H1 (cell line): ENCODE measurements at regions not wholly inside any gene's neighbourhood (a gene's known extent, or its start where the extent isn't known, plus 50 kb on each side); places are given as distances from the start of the nearest gene placed in this dataset.

Experiments
- CTCF ChIA-PET: fragments of 300-600 bp; sonication (Branson Sonifier 250); formaldehyde crosslinking; loops from one replicate; lab custom pipeline; 2021; ENCODE audit not compliant: partially characterized antibody; lab: Charles Lee
- POLR2A ChIA-PET: fragments of 300-600 bp; sonication (Branson Sonifier 250); formaldehyde crosslinking; loops from one replicate; lab custom pipeline; 2021; ENCODE audit warnings: inconsistent platforms; ENCODE audit not compliant: partially characterized antibody; lab: Charles Lee
- DNase-seq, 2 experiments: peaks; one replicate each; pipeline versions ENCODE4 v3.0.0 to v3.0.0-alpha.2; 2010 to 2022; ENCODE audit warnings: low spot score in 2 of 2, low read depth in 1 of 2, mixed read lengths in 1 of 2
- FAIRE-seq: peaks from 2 replicates; lab custom pipeline; 2011; peaks lifted over from hg19 to GRCh38; lab: Jason Lieb, UNC
- H2AFZ ChIP-seq: 2 replicates; pipeline ENCODE4 v1.8.1; 2012; ENCODE audit warnings: low read length, inconsistent platforms
- H2AK5ac ChIP-seq: 2 replicates; pipeline ENCODE4 v1.6.1; 2013; ENCODE audit warnings: low read depth, low read length
- H2BK120ac ChIP-seq: replicated peaks from 2 replicates; pipeline ENCODE3; 2013; ENCODE audit warnings: low read depth, low read length, inconsistent platforms
- H2BK12ac ChIP-seq: 2 replicates; pipeline ENCODE4 v1.6.1; 2013; ENCODE audit warnings: low read depth, low read length
- H2BK15ac ChIP-seq: 2 replicates; pipeline ENCODE4 v1.6.1; 2013; ENCODE audit warnings: low read length
- H2BK20ac ChIP-seq: 2 replicates; pipeline ENCODE4 v1.6.1; 2013; ENCODE audit warnings: low read length
- H2BK5ac ChIP-seq: 2 replicates; pipeline ENCODE4 v1.6.1; 2013; ENCODE audit warnings: low read depth, low read length
- H3K14ac ChIP-seq: 2 replicates; pipeline ENCODE4 v1.6.1; 2013; ENCODE audit warnings: inconsistent platforms; ENCODE audit not compliant: insufficient read length
- H3K18ac ChIP-seq: 2 replicates; pipeline ENCODE4 v1.6.1; 2013; ENCODE audit warnings: low read length; ENCODE audit errors: extremely low read depth
- H3K23ac ChIP-seq: 2 replicates; pipeline ENCODE4 v1.6.1; 2013; ENCODE audit warnings: inconsistent platforms; ENCODE audit not compliant: insufficient read length
- H3K23me2 ChIP-seq: 2 replicates; pipeline ENCODE4 v1.6.1; 2013; ENCODE audit warnings: low read depth, low read length
- H3K27ac ChIP-seq: 2 replicates; pipeline ENCODE4 v1.6.1; 2011; ENCODE audit warnings: low read depth, low read length, inconsistent platforms
- H3K27me3 ChIP-seq, 4 experiments: replicated peaks in 1 of 4; 1 replicate in 1 of 4; 2 replicates in 3 of 4; pipeline versions ENCODE4 v1.6.1 to v1.8.1; 2011 to 2013; ENCODE audit warnings: low read length in 3 of 4, mild to moderate bottlenecking in 3 of 4, inconsistent platforms in 2 of 4, mixed read lengths in 2 of 4, moderate library complexity in 1 of 4; ENCODE audit not compliant: control insufficient read depth in 3 of 4, insufficient read depth in 3 of 4; ENCODE audit errors: extremely low read depth in 1 of 4
- H3K36me3 ChIP-seq, 4 experiments: 2 replicates each; pipeline versions ENCODE4 v1.6.1 to v1.8.1; 2011 to 2013; ENCODE audit warnings: mild to moderate bottlenecking in 4 of 4, low read length in 3 of 4, moderate library complexity in 2 of 4, control low read depth in 1 of 4, inconsistent platforms in 1 of 4; ENCODE audit not compliant: insufficient read depth in 4 of 4, control insufficient read depth in 2 of 4
- H3K4ac ChIP-seq: replicated peaks from 2 replicates; pipeline ENCODE3; 2013; ENCODE audit warnings: low read length, low read depth, mixed read lengths, inconsistent platforms; ENCODE audit not compliant: insufficient read length
- H3K4me1 ChIP-seq, 4 experiments: replicated peaks in 1 of 4; 1 replicate in 1 of 4; 2 replicates in 3 of 4; pipeline versions ENCODE4 v1.6.1 to v1.8.1; 2011 to 2013; ENCODE audit warnings: low read length in 3 of 4, inconsistent platforms in 2 of 4, mixed read lengths in 1 of 4; ENCODE audit not compliant: insufficient read depth in 4 of 4, control insufficient read depth in 3 of 4
- H3K4me2 ChIP-seq, 2 experiments: 2 replicates each; pipeline versions ENCODE4 v1.6.1 to v1.8.1; 2011 to 2013; ENCODE audit warnings: low read depth in 2 of 2, low read length in 2 of 2, control low read depth in 1 of 2, inconsistent platforms in 1 of 2, mild to moderate bottlenecking in 1 of 2; ENCODE audit not compliant: insufficient read depth in 1 of 2
- H3K4me3 ChIP-seq, 4 experiments: fragments of 200-600, 300-600 bp in 1 of 4; sonication (generic), shearing (Covaris generic), sonication (Bioruptor Twin) in 1 of 4; 2 replicates each; pipeline versions ENCODE4 v1.5.1 to v1.8.1; 2011 to 2016; ENCODE audit warnings: low read length in 4 of 4, low read depth in 3 of 4, control low read depth in 2 of 4, inconsistent platforms in 2 of 4, mild to moderate bottlenecking in 2 of 4, mixed read lengths in 1 of 4, moderate library complexity in 1 of 4; ENCODE audit not compliant: insufficient read depth in 2 of 4; ENCODE audit errors: extremely low read depth in 1 of 4
- H3K56ac ChIP-seq: replicated peaks from 2 replicates; pipeline ENCODE3; 2013; ENCODE audit warnings: low read depth, mild to moderate bottlenecking, mixed read lengths, low read length, inconsistent platforms; ENCODE audit not compliant: insufficient read length
- H3K79me1 ChIP-seq: 2 replicates; pipeline ENCODE4 v1.6.1; 2013; ENCODE audit warnings: low read depth, low read length, control low read depth
- H3K79me2 ChIP-seq, 2 experiments: 2 replicates each; pipeline versions ENCODE4 v1.6.1 to v1.8.1; 2012 to 2013; ENCODE audit warnings: low read length in 2 of 2, mild to moderate bottlenecking in 2 of 2, inconsistent platforms in 1 of 2; ENCODE audit not compliant: insufficient read depth in 2 of 2, control insufficient read depth in 1 of 2
- H3K9ac ChIP-seq, 4 experiments: replicated peaks in 1 of 4; 1 replicate in 1 of 4; 2 replicates in 3 of 4; pipeline versions ENCODE4 v1.6.1 to v1.8.1; 2011 to 2013; ENCODE audit warnings: low read depth in 3 of 4, low read length in 3 of 4, control low read depth in 2 of 4, mild to moderate bottlenecking in 2 of 4, moderate library complexity in 2 of 4, inconsistent platforms in 1 of 4; ENCODE audit errors: extremely low read depth in 1 of 4
- H3K9me3 ChIP-seq, 2 experiments: 2 replicates each; pipeline versions ENCODE4 v1.6.1 to v1.8.1; 2012 to 2013; ENCODE audit warnings: mild to moderate bottlenecking in 2 of 2, moderate library complexity in 2 of 2, control low read depth in 1 of 2, inconsistent platforms in 1 of 2, low read depth in 1 of 2, low read length in 1 of 2, mixed read lengths in 1 of 2; ENCODE audit not compliant: insufficient read depth in 2 of 2
- H4K20me1 ChIP-seq, 2 experiments: replicated peaks in 1 of 2; 2 replicates each; pipeline versions ENCODE3 to v1.8.1; 2011 to 2013; ENCODE audit warnings: inconsistent platforms in 2 of 2, low read length in 2 of 2, mild to moderate bottlenecking in 1 of 2; ENCODE audit not compliant: insufficient read depth in 2 of 2, control insufficient read depth in 1 of 2
- H4K5ac ChIP-seq: 2 replicates; pipeline ENCODE4 v1.6.1; 2013; ENCODE audit warnings: low read length, low read depth, mixed read lengths, inconsistent platforms; ENCODE audit not compliant: insufficient read length
- H4K8ac ChIP-seq: 2 replicates; pipeline ENCODE4 v1.8.0; 2013; ENCODE audit warnings: mild to moderate bottlenecking, moderate library complexity, low read length, inconsistent platforms; ENCODE audit not compliant: insufficient read depth; ENCODE audit errors: extremely low read depth
- H4K91ac ChIP-seq: replicated peaks from 2 replicates; pipeline ENCODE3; 2013; ENCODE audit warnings: low read length, mixed read lengths, inconsistent platforms; ENCODE audit not compliant: insufficient read length
- CBX5 ChIP-seq: fragments of 300-800, 300-1000 bp; sonication (generic); IDR thresholded peaks from 2 replicates; pipeline ENCODE4 v1.7.1; 2016; ENCODE audit warnings: antibody characterized with exemption, low read length, low read depth
- CTCF ChIP-seq, 3 experiments: IDR thresholded peaks; 1 replicate in 2 of 3; 2 replicates in 1 of 3; pipeline versions ENCODE4 v1.5.1 to v1.6.1; 2011; ENCODE audit warnings: low read length in 3 of 3, mild to moderate bottlenecking in 3 of 3, inconsistent platforms in 2 of 3, low read depth in 1 of 3, moderate library complexity in 1 of 3; ENCODE audit not compliant: insufficient read depth in 1 of 3; ENCODE audit errors: control extremely low read depth in 1 of 3
- RAD21 ChIP-seq, 2 experiments: IDR thresholded peaks in 1 of 2; conservative IDR thresholded peaks in 1 of 2; 2 replicates each; pipeline ENCODE4 v1.6.1; 2011; ENCODE audit warnings: low read depth in 2 of 2, low read length in 2 of 2, improper control_type of control experiment in 1 of 2, inconsistent platforms in 1 of 2, mild to moderate bottlenecking in 1 of 2, moderate library complexity in 1 of 2
- WGBS, 2 experiments: shearing (Covaris generic) in 1 of 2; methylation state at CpG; one replicate each; pipeline versions ENCODE4 v1.1.6 to v1.1.7; 2013 to 2015; ENCODE audit warnings: low lambda C conversion rate in 2 of 2, mixed read lengths in 2 of 2, inconsistent platforms in 1 of 2, low coverage in 1 of 2, missing lambda C conversion rate in 1 of 2; ENCODE audit not compliant: insufficient replicate concordance in 2 of 2, insufficient coverage in 1 of 2, insufficient read length in 1 of 2; ENCODE audit errors: extremely low coverage in 1 of 2, missing lambda C conversion rate in 1 of 2; 5-methylcytosine and 5-hydroxymethylcytosine counted together

DNA sequence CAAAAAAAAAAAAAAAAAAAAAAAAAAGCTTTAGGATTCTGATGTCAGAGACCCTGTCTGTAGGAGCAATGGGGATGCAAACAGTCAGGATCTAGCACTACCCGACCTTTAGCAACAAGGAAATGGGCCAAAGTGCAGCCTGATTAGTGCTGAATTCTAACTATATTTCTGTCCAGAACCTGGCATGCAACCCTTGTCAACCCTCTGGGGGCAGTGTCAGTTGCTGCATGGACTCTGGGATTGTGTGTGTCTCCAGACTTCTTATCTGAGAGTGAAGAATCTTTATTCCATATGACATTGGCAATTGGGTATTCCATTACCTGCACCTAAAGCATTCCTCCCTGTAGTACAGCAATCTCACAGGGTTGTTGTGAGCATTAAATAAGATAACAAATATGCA, 120.3 kb upstream of the CRHR1 start:
- Histone ChIP-seq H4K91ac (no peak overlapping the region), H4K5ac (no peak overlapping the region), H2BK5ac (no peak overlapping the region), H3K27me3 (peaks cover 0 to 2% (median 0%) of the 10 kb centered on the region in 4 experiments; a peak in 4 of 7 replicates), H3K56ac (no peak overlapping the region), H3K4me2 (no peak overlapping the region), H4K20me1 (no peaks in the 10 kb centered on the region), H3K36me3 (no peaks in the 10 kb centered on the region), H3K14ac (no peak overlapping the region), H2AFZ (no peak overlapping the region), H3K4me1 (no peaks in the 10 kb centered on the region), H3K18ac (no peak overlapping the region), H2AK5ac (no peak overlapping the region), H2BK12ac (no peak overlapping the region), H3K79me1 (no peaks in the 10 kb centered on the region), H3K23me2 (no peaks in the 10 kb centered on the region), H3K27ac (no peak overlapping the region), H3K23ac (no peak overlapping the region), H3K4ac (no peak overlapping the region), H3K9me3 (no peaks in the 10 kb centered on the region), H2BK15ac (no peak overlapping the region), H2BK20ac (no peak overlapping the region), H3K79me2 (no peaks in the 10 kb centered on the region), H2BK120ac (no peak overlapping the region), H4K8ac (no peak overlapping the region), H3K9ac (no peak overlapping the region), H3K4me3 (no peak overlapping the region)
- POLR2A ChIA-PET: interaction anchor here (0.7 kb wide), 1 partner anchor 1970 kb away, joined by 3 read pairs; no protein-coding TSS in a partner anchor
- DNase-seq: no peak
- CTCF ChIA-PET: interaction anchor here (0.5 to 6.1 kb wide), 4 partner anchors 16 to 518 kb away, joined by 3 to 54 read pairs (median 32); no protein-coding TSS in a partner anchor
- no peak for FAIRE-seq
- 86% methylated on average over 1 of the region's 1 CpG; no CpG with 5 or more reads in 1 of the 2 experiments for WGBS, 2 experiments
- no peak for TF ChIP-seq CBX5
- TF ChIP-seq CTCF (IDR thresholded peaks at IDR 0.05; ENCODE audit: control extremely low read depth in 1 of 3, insufficient read depth in 1 of 3, low read depth in 1 of 3, low read length in 3 of 3): peak in 1 of 3 experiments; percentile 12; a peak in 1 of 4 replicates
- peak in 1 of 2 experiments; percentile 23; a peak in 2 of 4 replicates for TF ChIP-seq RAD21 (IDR thresholded peaks at IDR 0.05 in 1 of 2, conservative IDR thresholded peaks at IDR 0.05 in 1 of 2; ENCODE audit: low read depth in 2 of 2, low read length in 2 of 2)
